ENCODE measurements at regions not wholly inside any gene's neighbourhood (a gene's known extent, or its start where the extent isn't known, plus 50 kb on each side); places are given as distances from the start of the nearest gene placed in this dataset.

- TF ChIP-seq CTCF (IDR thresholded peaks at IDR 0.05) (no peak), ZFX (IDR thresholded peaks at IDR 0.05; ENCODE audit: borderline replicate concordance) (no peak)
Measured at GRCh38 chr3:103924544-103924943, 1442.2 kb upstream of the ALCAM start.

Data from 22Rv1 (cell line).